H1 (cell line): ENCODE measurements at regions not wholly inside any gene's neighbourhood (a gene's known extent, or its start where the extent isn't known, plus 50 kb on each side); places are given as distances from the start of the nearest gene placed in this dataset.
"Not testable (repeated sequence)": the region's sequence is repeated elsewhere in the genome, so short reads cannot be mapped to it uniquely, and the experiment has no call there.

Experiments used
- CTCF ChIA-PET: fragments of 300-600 bp; sonication (Branson Sonifier 250); formaldehyde crosslinking; loops from one replicate; lab custom pipeline; 2021; ENCODE audit not compliant: partially characterized antibody; lab: Charles Lee
- POLR2A ChIA-PET: fragments of 300-600 bp; sonication (Branson Sonifier 250); formaldehyde crosslinking; loops from one replicate; lab custom pipeline; 2021; ENCODE audit warnings: inconsistent platforms; ENCODE audit not compliant: partially characterized antibody; lab: Charles Lee
- DNase-seq, 2 experiments: peaks; one replicate each; pipeline versions ENCODE4 v3.0.0 to v3.0.0-alpha.2; 2010 to 2022; ENCODE audit warnings: low spot score in 2 of 2, low read depth in 1 of 2, mixed read lengths in 1 of 2
- FAIRE-seq: peaks from 2 replicates; lab custom pipeline; 2011; peaks lifted over from hg19 to GRCh38; lab: Jason Lieb, UNC
- H2AFZ ChIP-seq: 2 replicates; pipeline ENCODE4 v1.8.1; 2012; ENCODE audit warnings: low read length, inconsistent platforms
- H2AK5ac ChIP-seq: 2 replicates; pipeline ENCODE4 v1.6.1; 2013; ENCODE audit warnings: low read depth, low read length
- H2BK120ac ChIP-seq: replicated peaks from 2 replicates; pipeline ENCODE3; 2013; ENCODE audit warnings: low read depth, low read length, inconsistent platforms
- H2BK12ac ChIP-seq: 2 replicates; pipeline ENCODE4 v1.6.1; 2013; ENCODE audit warnings: low read depth, low read length
- H2BK15ac ChIP-seq: 2 replicates; pipeline ENCODE4 v1.6.1; 2013; ENCODE audit warnings: low read length
- H2BK20ac ChIP-seq: 2 replicates; pipeline ENCODE4 v1.6.1; 2013; ENCODE audit warnings: low read length
- H2BK5ac ChIP-seq: 2 replicates; pipeline ENCODE4 v1.6.1; 2013; ENCODE audit warnings: low read depth, low read length
- H3K14ac ChIP-seq: 2 replicates; pipeline ENCODE4 v1.6.1; 2013; ENCODE audit warnings: inconsistent platforms; ENCODE audit not compliant: insufficient read length
- H3K18ac ChIP-seq: 2 replicates; pipeline ENCODE4 v1.6.1; 2013; ENCODE audit warnings: low read length; ENCODE audit errors: extremely low read depth
- H3K23ac ChIP-seq: 2 replicates; pipeline ENCODE4 v1.6.1; 2013; ENCODE audit warnings: inconsistent platforms; ENCODE audit not compliant: insufficient read length
- H3K23me2 ChIP-seq: 2 replicates; pipeline ENCODE4 v1.6.1; 2013; ENCODE audit warnings: low read depth, low read length
- H3K27ac ChIP-seq: 2 replicates; pipeline ENCODE4 v1.6.1; 2011; ENCODE audit warnings: low read depth, low read length, inconsistent platforms
- H3K27me3 ChIP-seq, 4 experiments: replicated peaks in 1 of 4; 1 replicate in 1 of 4; 2 replicates in 3 of 4; pipeline versions ENCODE4 v1.6.1 to v1.8.1; 2011 to 2013; ENCODE audit warnings: low read length in 3 of 4, mild to moderate bottlenecking in 3 of 4, inconsistent platforms in 2 of 4, mixed read lengths in 2 of 4, moderate library complexity in 1 of 4; ENCODE audit not compliant: control insufficient read depth in 3 of 4, insufficient read depth in 3 of 4; ENCODE audit errors: extremely low read depth in 1 of 4
- H3K36me3 ChIP-seq, 4 experiments: 2 replicates each; pipeline versions ENCODE4 v1.6.1 to v1.8.1; 2011 to 2013; ENCODE audit warnings: mild to moderate bottlenecking in 4 of 4, low read length in 3 of 4, moderate library complexity in 2 of 4, control low read depth in 1 of 4, inconsistent platforms in 1 of 4; ENCODE audit not compliant: insufficient read depth in 4 of 4, control insufficient read depth in 2 of 4
- H3K4ac ChIP-seq: replicated peaks from 2 replicates; pipeline ENCODE3; 2013; ENCODE audit warnings: low read length, low read depth, mixed read lengths, inconsistent platforms; ENCODE audit not compliant: insufficient read length
- H3K4me1 ChIP-seq, 4 experiments: replicated peaks in 1 of 4; 1 replicate in 1 of 4; 2 replicates in 3 of 4; pipeline versions ENCODE4 v1.6.1 to v1.8.1; 2011 to 2013; ENCODE audit warnings: low read length in 3 of 4, inconsistent platforms in 2 of 4, mixed read lengths in 1 of 4; ENCODE audit not compliant: insufficient read depth in 4 of 4, control insufficient read depth in 3 of 4
- H3K4me2 ChIP-seq, 2 experiments: 2 replicates each; pipeline versions ENCODE4 v1.6.1 to v1.8.1; 2011 to 2013; ENCODE audit warnings: low read depth in 2 of 2, low read length in 2 of 2, control low read depth in 1 of 2, inconsistent platforms in 1 of 2, mild to moderate bottlenecking in 1 of 2; ENCODE audit not compliant: insufficient read depth in 1 of 2
- H3K4me3 ChIP-seq, 4 experiments: fragments of 200-600, 300-600 bp in 1 of 4; sonication (generic), shearing (Covaris generic), sonication (Bioruptor Twin) in 1 of 4; 2 replicates each; pipeline versions ENCODE4 v1.5.1 to v1.8.1; 2011 to 2016; ENCODE audit warnings: low read length in 4 of 4, low read depth in 3 of 4, control low read depth in 2 of 4, inconsistent platforms in 2 of 4, mild to moderate bottlenecking in 2 of 4, mixed read lengths in 1 of 4, moderate library complexity in 1 of 4; ENCODE audit not compliant: insufficient read depth in 2 of 4; ENCODE audit errors: extremely low read depth in 1 of 4
- H3K56ac ChIP-seq: replicated peaks from 2 replicates; pipeline ENCODE3; 2013; ENCODE audit warnings: low read depth, mild to moderate bottlenecking, mixed read lengths, low read length, inconsistent platforms; ENCODE audit not compliant: insufficient read length
- H3K79me1 ChIP-seq: 2 replicates; pipeline ENCODE4 v1.6.1; 2013; ENCODE audit warnings: low read depth, low read length, control low read depth
- H3K79me2 ChIP-seq, 2 experiments: 2 replicates each; pipeline versions ENCODE4 v1.6.1 to v1.8.1; 2012 to 2013; ENCODE audit warnings: low read length in 2 of 2, mild to moderate bottlenecking in 2 of 2, inconsistent platforms in 1 of 2; ENCODE audit not compliant: insufficient read depth in 2 of 2, control insufficient read depth in 1 of 2
- H3K9ac ChIP-seq, 4 experiments: replicated peaks in 1 of 4; 1 replicate in 1 of 4; 2 replicates in 3 of 4; pipeline versions ENCODE4 v1.6.1 to v1.8.1; 2011 to 2013; ENCODE audit warnings: low read depth in 3 of 4, low read length in 3 of 4, control low read depth in 2 of 4, mild to moderate bottlenecking in 2 of 4, moderate library complexity in 2 of 4, inconsistent platforms in 1 of 4; ENCODE audit errors: extremely low read depth in 1 of 4
- H3K9me3 ChIP-seq, 2 experiments: 2 replicates each; pipeline versions ENCODE4 v1.6.1 to v1.8.1; 2012 to 2013; ENCODE audit warnings: mild to moderate bottlenecking in 2 of 2, moderate library complexity in 2 of 2, control low read depth in 1 of 2, inconsistent platforms in 1 of 2, low read depth in 1 of 2, low read length in 1 of 2, mixed read lengths in 1 of 2; ENCODE audit not compliant: insufficient read depth in 2 of 2
- H4K20me1 ChIP-seq, 2 experiments: replicated peaks in 1 of 2; 2 replicates each; pipeline versions ENCODE3 to v1.8.1; 2011 to 2013; ENCODE audit warnings: inconsistent platforms in 2 of 2, low read length in 2 of 2, mild to moderate bottlenecking in 1 of 2; ENCODE audit not compliant: insufficient read depth in 2 of 2, control insufficient read depth in 1 of 2
- H4K5ac ChIP-seq: 2 replicates; pipeline ENCODE4 v1.6.1; 2013; ENCODE audit warnings: low read length, low read depth, mixed read lengths, inconsistent platforms; ENCODE audit not compliant: insufficient read length
- H4K8ac ChIP-seq: 2 replicates; pipeline ENCODE4 v1.8.0; 2013; ENCODE audit warnings: mild to moderate bottlenecking, moderate library complexity, low read length, inconsistent platforms; ENCODE audit not compliant: insufficient read depth; ENCODE audit errors: extremely low read depth
- H4K91ac ChIP-seq: replicated peaks from 2 replicates; pipeline ENCODE3; 2013; ENCODE audit warnings: low read length, mixed read lengths, inconsistent platforms; ENCODE audit not compliant: insufficient read length
- WGBS, 2 experiments: shearing (Covaris generic) in 1 of 2; methylation state at CpG; one replicate each; pipeline versions ENCODE4 v1.1.6 to v1.1.7; 2013 to 2015; ENCODE audit warnings: low lambda C conversion rate in 2 of 2, mixed read lengths in 2 of 2, inconsistent platforms in 1 of 2, low coverage in 1 of 2, missing lambda C conversion rate in 1 of 2; ENCODE audit not compliant: insufficient replicate concordance in 2 of 2, insufficient coverage in 1 of 2, insufficient read length in 1 of 2; ENCODE audit errors: extremely low coverage in 1 of 2, missing lambda C conversion rate in 1 of 2; 5-methylcytosine and 5-hydroxymethylcytosine counted together

GRCh38 chr2:87507378-87508348 lies 240.2 kb upstream of the PLGLB2 start:
- H3K18ac ChIP-seq, H3K36me3 ChIP-seq, H3K79me2 ChIP-seq, H3K56ac ChIP-seq, H3K4ac ChIP-seq, H4K5ac ChIP-seq, H2BK15ac ChIP-seq, FAIRE-seq, H3K9ac ChIP-seq, H3K79me1 ChIP-seq, H3K9me3 ChIP-seq, H3K4me1 ChIP-seq, H3K4me2 ChIP-seq, H4K20me1 ChIP-seq, DNase-seq, H3K14ac ChIP-seq, H2BK12ac ChIP-seq, H3K27me3 ChIP-seq, H3K23me2 ChIP-seq, H4K8ac ChIP-seq, H2AK5ac ChIP-seq, POLR2A ChIA-PET, H3K4me3 ChIP-seq, H2BK120ac ChIP-seq, H2AFZ ChIP-seq, H2BK5ac ChIP-seq, H2BK20ac ChIP-seq, H3K23ac ChIP-seq, H3K27ac ChIP-seq, H4K91ac ChIP-seq, CTCF ChIA-PET: not testable (repeated sequence)
- 74% methylated on average over 9 of the region's 13 CpGs; no CpG with 5 or more reads in 1 of the 2 experiments for WGBS, 2 experiments
